ENCODE measurements at regions not wholly inside any gene's neighbourhood (a gene's known extent, or its start where the extent isn't known, plus 50 kb on each side); places are given as distances from the start of the nearest gene placed in this dataset.
"Not testable (repeated sequence)": the region's sequence is repeated elsewhere in the genome, so short reads cannot be mapped to it uniquely, and the experiment has no call there.

DNA sequence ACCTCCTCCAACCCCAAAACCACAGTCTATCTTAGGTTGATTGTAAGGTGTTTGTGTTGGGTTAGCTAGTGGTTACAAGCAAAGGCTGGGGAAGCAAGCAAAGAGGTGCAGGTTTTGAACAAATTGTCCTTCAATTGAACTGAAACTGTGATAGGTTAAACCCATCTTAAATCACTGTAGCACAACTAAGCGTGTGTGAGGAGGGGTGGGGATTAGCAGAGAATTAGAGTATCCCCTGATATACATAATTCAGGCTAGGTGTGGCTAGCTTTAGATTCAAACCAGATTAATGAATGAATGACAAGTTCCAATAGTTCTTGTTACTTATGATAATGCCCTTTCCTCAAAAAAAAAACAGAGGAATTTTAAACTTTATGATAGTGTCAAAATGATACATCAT lies 191.0 kb upstream of the POF1B start:
- TF ChIP-seq, protein P1, sequence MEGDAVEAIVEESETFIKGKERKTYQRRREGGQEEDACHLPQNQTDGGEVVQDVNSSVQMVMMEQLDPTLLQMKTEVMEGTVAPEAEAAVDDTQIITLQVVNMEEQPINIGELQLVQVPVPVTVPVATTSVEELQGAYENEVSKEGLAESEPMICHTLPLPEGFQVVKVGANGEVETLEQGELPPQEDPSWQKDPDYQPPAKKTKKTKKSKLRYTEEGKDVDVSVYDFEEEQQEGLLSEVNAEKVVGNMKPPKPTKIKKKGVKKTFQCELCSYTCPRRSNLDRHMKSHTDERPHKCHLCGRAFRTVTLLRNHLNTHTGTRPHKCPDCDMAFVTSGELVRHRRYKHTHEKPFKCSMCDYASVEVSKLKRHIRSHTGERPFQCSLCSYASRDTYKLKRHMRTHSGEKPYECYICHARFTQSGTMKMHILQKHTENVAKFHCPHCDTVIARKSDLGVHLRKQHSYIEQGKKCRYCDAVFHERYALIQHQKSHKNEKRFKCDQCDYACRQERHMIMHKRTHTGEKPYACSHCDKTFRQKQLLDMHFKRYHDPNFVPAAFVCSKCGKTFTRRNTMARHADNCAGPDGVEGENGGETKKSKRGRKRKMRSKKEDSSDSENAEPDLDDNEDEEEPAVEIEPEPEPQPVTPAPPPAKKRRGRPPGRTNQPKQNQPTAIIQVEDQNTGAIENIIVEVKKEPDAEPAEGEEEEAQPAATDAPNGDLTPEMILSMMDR (IDR thresholded peaks at IDR 0.05), result no peak
- H3K36me3 ChIP-seq, result no peaks in the 10 kb centered on the region
- H3K9me3 ChIP-seq, result no peaks in the 10 kb centered on the region
- intact Hi-C loops (cut with DNase I), result no loop called here
- no peak overlapping the region for H3K4me3 ChIP-seq
- no peak overlapping the region for H3K27ac ChIP-seq
- H3K4me1 ChIP-seq, result no peaks in the 10 kb centered on the region
- no peaks in the 10 kb centered on the region for H3K27me3 ChIP-seq
- no peak for DNase-seq
- no peak overlapping the region for H3K9ac ChIP-seq (ENCODE audit: low read depth in 2 of 2, low read length in 2 of 2)

DNA sequence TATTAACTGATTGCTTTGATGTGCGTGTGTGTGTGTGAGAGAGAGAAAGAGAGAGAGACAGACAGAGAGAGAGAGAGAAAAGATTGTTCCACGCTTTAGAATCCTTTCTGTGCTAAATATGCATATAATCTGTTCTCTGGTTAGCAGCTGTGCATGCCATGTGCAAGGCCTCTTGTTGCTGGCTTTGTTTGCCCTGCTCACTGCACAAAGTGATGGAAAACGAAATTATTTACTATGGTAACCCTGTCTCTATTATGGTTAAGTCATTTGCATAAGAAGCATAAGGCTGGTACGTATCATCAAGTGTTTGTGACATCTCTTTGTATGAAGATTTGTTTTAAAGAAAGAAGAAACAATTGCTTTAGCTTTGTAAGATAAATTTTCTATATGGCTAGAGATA lies 190.2 kb upstream of the POF1B start:
- TF ChIP-seq, protein P1 (IDR thresholded peaks at IDR 0.05), result no peak
- no peak for DNase-seq
- Histone ChIP-seq H3K27ac (no peak overlapping the region), H3K27me3 (no peaks in the 10 kb centered on the region), H3K9me3 (no peaks in the 10 kb centered on the region), H3K4me3 (no peak overlapping the region), H3K36me3 (no peaks in the 10 kb centered on the region), H3K9ac (ENCODE audit: low read depth in 2 of 2, low read length in 2 of 2) (no peak overlapping the region), H3K4me1 (no peaks in the 10 kb centered on the region)
- intact Hi-C loops (cut with DNase I), result no loop called here

DNA sequence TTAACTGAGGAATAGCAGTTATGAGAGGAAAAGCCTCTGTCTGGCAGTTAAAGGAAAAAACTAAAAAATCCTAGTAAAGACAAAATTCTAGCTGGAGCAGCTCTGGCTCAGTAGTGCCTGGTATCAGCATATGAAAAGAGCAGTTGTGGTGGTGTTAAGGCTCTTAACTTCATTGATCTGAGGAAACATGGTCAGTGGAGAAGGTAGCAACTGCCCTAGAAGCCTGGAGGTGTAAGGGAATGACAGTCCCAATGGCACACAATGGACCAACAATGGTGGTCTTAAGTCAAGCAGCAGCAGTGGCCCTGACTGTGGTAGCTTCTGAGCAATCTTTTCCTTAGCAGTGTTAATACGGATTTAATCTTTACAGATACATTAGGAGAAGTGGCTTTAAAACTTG lies 189.6 kb upstream of the POF1B start:
- intact Hi-C loops (cut with DNase I), result no loop called here
- DNase-seq, result no peak
- no peaks in the 10 kb centered on the region for H3K36me3 ChIP-seq
- H3K4me1 ChIP-seq, result no peaks in the 10 kb centered on the region
- TF ChIP-seq, protein P1 (IDR thresholded peaks at IDR 0.05), result no peak
- H3K27me3 ChIP-seq, result no peaks in the 10 kb centered on the region
- no peak overlapping the region for H3K27ac ChIP-seq
- no peak overlapping the region for H3K4me3 ChIP-seq
- no peaks in the 10 kb centered on the region for H3K9me3 ChIP-seq
- H3K9ac ChIP-seq (ENCODE audit: low read depth in 2 of 2, low read length in 2 of 2), result no peak overlapping the region

DNA sequence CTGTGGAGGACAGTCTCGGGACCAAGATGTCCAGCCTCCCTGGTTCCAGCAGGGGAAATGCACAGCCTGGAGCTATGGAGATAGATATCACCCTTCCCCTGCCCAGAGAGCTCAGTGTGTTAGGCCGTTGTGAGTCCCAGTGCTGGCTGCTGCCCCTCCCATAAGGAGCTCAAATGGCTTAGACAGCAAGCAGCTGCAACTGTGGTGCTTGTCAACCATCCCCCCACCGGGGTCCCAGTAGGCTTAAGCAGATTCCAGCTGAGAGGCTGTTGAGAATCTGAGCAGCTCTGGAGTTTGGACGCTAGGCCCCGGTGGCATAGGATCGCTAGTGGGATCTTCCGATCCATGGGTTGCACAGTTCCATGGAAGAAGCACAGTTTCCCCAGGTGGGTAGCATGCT lies 181.8 kb upstream of the POF1B start:
- Histone ChIP-seq H3K9ac (ENCODE audit: low read depth in 2 of 2, low read length in 2 of 2) (no peak overlapping the region), H3K27me3 (no peaks in the 10 kb centered on the region), H3K36me3 (no peaks in the 10 kb centered on the region), H3K27ac (no peak overlapping the region), H3K4me3 (no peak overlapping the region), H3K9me3 (no peaks in the 10 kb centered on the region), H3K4me1 (no peaks in the 10 kb centered on the region)
- intact Hi-C loops (cut with DNase I), result no loop called here
- TF ChIP-seq, protein P1 (IDR thresholded peaks at IDR 0.05), result no peak
- DNase-seq, result no peak

DNA sequence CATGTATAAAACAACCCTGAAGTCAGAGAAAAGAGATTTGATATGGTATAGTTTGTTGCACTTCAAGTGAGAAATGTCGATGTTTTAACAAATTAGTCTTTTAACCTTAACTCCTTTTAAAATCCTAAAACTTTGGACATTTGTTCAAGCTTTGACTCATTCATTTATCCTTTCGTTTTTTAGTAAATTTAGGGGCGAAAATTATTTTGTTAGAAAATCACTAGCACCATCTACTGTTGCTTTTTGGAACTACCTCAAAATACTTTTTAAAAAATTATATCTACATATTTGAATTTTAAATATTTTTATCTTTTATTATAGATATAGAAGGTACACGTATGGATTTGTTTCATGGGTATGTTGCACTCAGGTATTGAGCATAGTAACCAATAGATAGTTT lies 165.1 kb upstream of the POF1B start:
- intact Hi-C loops (cut with DNase I), result loop anchor here (2.0 to 10.0 kb wide), 2 partner anchors 434 to 460 kb away; no protein-coding TSS in a partner anchor
- H3K9me3 ChIP-seq, result no peaks in the 10 kb centered on the region
- H3K9ac ChIP-seq (ENCODE audit: low read depth in 2 of 2, low read length in 2 of 2), result no peak overlapping the region
- TF ChIP-seq, protein P1 (IDR thresholded peaks at IDR 0.05), result peak; percentile 63
- no peaks in the 10 kb centered on the region for H3K36me3 ChIP-seq
- DNase-seq, result no peak
- no peak overlapping the region for H3K4me3 ChIP-seq
- H3K27me3 ChIP-seq, result no peaks in the 10 kb centered on the region
- no peak overlapping the region for H3K27ac ChIP-seq
- no peaks in the 10 kb centered on the region for H3K4me1 ChIP-seq

DNA sequence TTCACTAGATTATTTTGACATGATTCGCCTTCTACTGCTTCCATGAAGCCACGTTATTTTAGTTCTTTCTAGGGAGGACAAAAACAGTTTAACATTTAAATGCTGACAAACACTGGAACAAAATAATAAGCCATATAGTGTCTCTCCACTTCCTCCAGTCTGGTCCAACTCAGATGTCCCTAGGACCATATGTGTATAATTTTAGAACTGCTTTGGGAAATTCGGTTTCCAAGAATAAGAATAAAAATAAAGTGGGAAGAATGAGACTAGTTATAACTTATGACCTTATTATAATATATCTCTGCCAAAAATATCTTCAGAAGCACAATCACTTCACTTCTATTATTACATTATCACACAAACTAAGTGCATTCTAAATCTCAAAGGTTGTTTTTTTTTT lies 164.4 kb upstream of the POF1B start:
- DNase-seq, result no peak
- no peaks in the 10 kb centered on the region for H3K9me3 ChIP-seq
- H3K36me3 ChIP-seq, result no peaks in the 10 kb centered on the region
- H3K27ac ChIP-seq, result no peak overlapping the region
- intact Hi-C loops (cut with DNase I), result loop anchor here (2.0 to 10.0 kb wide), 2 partner anchors 433 to 459 kb away; no protein-coding TSS in a partner anchor
- H3K27me3 ChIP-seq, result no peaks in the 10 kb centered on the region
- TF ChIP-seq, protein P1 (IDR thresholded peaks at IDR 0.05), result no peak
- H3K9ac ChIP-seq (ENCODE audit: low read depth in 2 of 2, low read length in 2 of 2), result no peak overlapping the region
- H3K4me1 ChIP-seq, result no peaks in the 10 kb centered on the region
- no peak overlapping the region for H3K4me3 ChIP-seq

DNA sequence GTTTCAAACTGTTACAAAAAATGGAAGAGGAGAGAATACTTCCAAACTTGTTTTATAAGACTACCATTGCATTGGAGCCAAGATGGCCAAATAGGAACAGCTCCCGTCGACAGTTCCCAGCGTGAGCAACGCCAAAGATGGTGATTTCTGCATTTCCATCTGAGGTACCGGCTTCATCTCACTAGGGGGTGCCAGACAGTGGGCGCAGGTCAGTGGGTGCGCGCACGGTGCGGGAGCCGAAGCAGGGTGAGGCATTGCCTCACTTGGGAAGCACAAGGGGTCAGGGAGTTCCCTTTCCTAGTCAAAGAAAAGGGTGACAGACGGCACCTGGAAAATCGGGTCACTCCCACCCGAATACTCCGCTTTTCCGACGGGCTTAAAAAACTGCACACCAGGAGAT lies 149.7 kb upstream of the POF1B start:
- H3K27ac ChIP-seq; H3K4me1 ChIP-seq; intact Hi-C loops (cut with DNase I); H3K4me3 ChIP-seq; H3K27me3 ChIP-seq; H3K9me3 ChIP-seq; DNase-seq; H3K36me3 ChIP-seq; H3K9ac ChIP-seq (ENCODE audit: low read depth in 2 of 2, low read length in 2 of 2): not testable (repeated sequence)
